ENCODE measurements at regions not wholly inside any gene's neighbourhood (a gene's known extent, or its start where the extent isn't known, plus 50 kb on each side); places are given as distances from the start of the nearest gene placed in this dataset.

DNA sequence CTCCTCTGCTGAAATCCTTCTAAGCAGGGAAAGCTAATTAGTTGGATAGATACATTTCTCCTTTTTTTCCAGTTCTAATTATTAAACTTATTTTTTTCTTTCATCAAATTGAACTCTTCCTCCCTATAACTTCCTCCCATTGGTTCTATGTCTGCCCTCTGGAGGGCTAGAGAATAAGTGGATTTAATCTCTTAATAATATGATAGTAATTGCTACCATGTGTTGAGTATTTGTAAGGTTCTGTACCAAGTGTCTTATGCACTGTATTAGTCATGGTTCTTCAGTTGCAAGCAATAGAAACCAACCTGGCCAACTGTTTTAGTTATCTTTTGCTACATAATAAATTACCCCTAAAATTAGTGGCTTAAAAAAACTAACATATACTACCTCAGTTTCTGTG, 190.5 kb upstream of the PLXNC1 start:
- TF ChIP-seq CTCF (IDR thresholded peaks at IDR 0.05) (no peak), POLR2A (IDR thresholded peaks at IDR 0.05) (no peak)

All from thyroid gland (tissue), 4 donors.